HG03196 (cell line): ENCODE measurements at regions not wholly inside any gene's neighbourhood (a gene's known extent, or its start where the extent isn't known, plus 50 kb on each side); places are given as distances from the start of the nearest gene placed in this dataset.

Source experiments
- ATAC-seq: cut with Tn5 transposase; IDR thresholded peaks from one replicate; pipeline ENCODE4 v1.9.1; 2021; ENCODE audit not compliant: unreplicated experiment

- no peak for ATAC-seq
Measured at GRCh38 chr14:98606041-98606640, 665.9 kb downstream of the BCL11B start.

GRCh38 chr14:98606816-98607215 lies 665.2 kb downstream of the BCL11B start:
- ATAC-seq, result no peak

GRCh38 chr14:98607341-98607910 lies 664.6 kb downstream of the BCL11B start:
- no peak for ATAC-seq

GRCh38 chr14:98608071-98609060 lies 663.6 kb downstream of the BCL11B start:
- ATAC-seq, result no peak

- ATAC-seq, result no peak
Measured at GRCh38 chr14:98612434-98613200, 659.4 kb downstream of the BCL11B start.

GRCh38 chr14:98614741-98615140 lies 657.3 kb downstream of the BCL11B start:
- no peak for ATAC-seq

- ATAC-seq, result no peak
Measured at GRCh38 chr14:98622208-98623051, 649.6 kb downstream of the BCL11B start.

- ATAC-seq, result no peak
Measured at GRCh38 chr14:98623788-98624415, 648.1 kb downstream of the BCL11B start.

GRCh38 chr14:98633380-98633779 lies 638.6 kb downstream of the BCL11B start:
- no peak for ATAC-seq

- ATAC-seq, result no peak
Measured at GRCh38 chr14:98634043-98634820, 637.8 kb downstream of the BCL11B start.

- ATAC-seq, result no peak
Measured at GRCh38 chr14:98638366-98638765, 633.6 kb downstream of the BCL11B start.

GRCh38 chr14:98647754-98648153 lies 624.2 kb downstream of the BCL11B start:
- no peak for ATAC-seq

GRCh38 chr14:98651037-98651436 lies 621.0 kb downstream of the BCL11B start:
- no peak for ATAC-seq

- ATAC-seq, result no peak
Measured at GRCh38 chr14:98665007-98665406, 607.0 kb downstream of the BCL11B start.

GRCh38 chr14:98666545-98666944 lies 605.5 kb downstream of the BCL11B start:
- ATAC-seq, result no peak

- ATAC-seq, result no peak
Measured at GRCh38 chr14:98682033-98682432, 590.0 kb downstream of the BCL11B start.

GRCh38 chr14:98682726-98683125 lies 589.3 kb downstream of the BCL11B start:
- ATAC-seq, result no peak

- ATAC-seq, result no peak
Measured at GRCh38 chr14:98684468-98684867, 587.5 kb downstream of the BCL11B start.

- no peak for ATAC-seq
Measured at GRCh38 chr14:98685725-98686124, 586.3 kb downstream of the BCL11B start.
